HEK293 (cell line): ENCODE measurements at regions not wholly inside any gene's neighbourhood (a gene's known extent, or its start where the extent isn't known, plus 50 kb on each side); places are given as distances from the start of the nearest gene placed in this dataset.

Experiments used
- CTCF ChIA-PET: fragments of 350-600 bp; formaldehyde crosslinking; extraction: SDS; loops from one replicate; lab custom pipeline; 2021; ENCODE audit warnings: antibody characterized with exemption; lab: Yijun Ruan, JAX
- POLR2A ChIA-PET: fragments of 300-600 bp; formaldehyde crosslinking; extraction: SDS; loops from one replicate; lab custom pipeline; 2020; ENCODE audit warnings: antibody characterized with exemption, inconsistent platforms; lab: Yijun Ruan, JAX
- H3K27ac ChIP-seq: fragments of 200-500 bp; sonication (Bioruptor generic); 2 replicates; pipeline ENCODE4 v1.5.1; 2014; ENCODE audit warnings: low read depth, low read length, control low read depth, inconsistent platforms; ENCODE audit errors: extremely low read depth
- H3K36me3 ChIP-seq, 2 experiments: fragments of 200-500 bp in 1 of 2; sonication (Bioruptor generic) in 1 of 2; 1 replicate in 1 of 2; 2 replicates in 1 of 2; pipeline ENCODE4 v1.5.1; 2014 to 2017; ENCODE audit warnings: inconsistent platforms in 2 of 2, low read length in 2 of 2; ENCODE audit not compliant: control insufficient read depth in 2 of 2, insufficient read depth in 1 of 2
- H3K4me1 ChIP-seq: fragments of 200-500 bp; sonication (Bioruptor generic); 2 replicates; pipeline ENCODE4 v1.5.1; 2014; ENCODE audit warnings: mild to moderate bottlenecking, low read length, inconsistent platforms; ENCODE audit not compliant: control insufficient read depth, insufficient read depth
- H3K4me3 ChIP-seq: 2 replicates; pipeline ENCODE4 v1.5.1; 2011; ENCODE audit warnings: low read depth, mild to moderate bottlenecking, control low read depth, low read length, moderate library complexity
- H3K9me3 ChIP-seq: fragments of 200-500 bp; sonication (Bioruptor generic); 2 replicates; pipeline ENCODE4 v1.5.1; 2014; ENCODE audit warnings: low read depth, low read length, inconsistent platforms; ENCODE audit not compliant: control insufficient read depth, insufficient read depth
- FEZF1 ChIP-seq: fragments of 450-650 bp; formaldehyde crosslinking; IDR thresholded peaks from 2 replicates; pipeline ENCODE4 v1.5.1; 2016; ENCODE audit warnings: missing biosample characterization, missing genetic modification characterization
- MYNN ChIP-seq: fragments of 450-650 bp; formaldehyde crosslinking; IDR thresholded peaks from 2 replicates; pipeline ENCODE4 v1.5.1; 2016; ENCODE audit warnings: missing biosample characterization, missing genetic modification characterization, borderline replicate concordance
- OVOL3 ChIP-seq: fragments of 450-650 bp; formaldehyde crosslinking; IDR thresholded peaks from 2 replicates; pipeline ENCODE4 v1.5.1; 2016; ENCODE audit warnings: missing biosample characterization, missing genetic modification characterization
- RBAK ChIP-seq: fragments of 450-650 bp; formaldehyde crosslinking; IDR thresholded peaks from 2 replicates; pipeline ENCODE4 v1.5.1; 2016; ENCODE audit warnings: missing biosample characterization, missing genetic modification characterization
- SP2 ChIP-seq: fragments of 450-650 bp; formaldehyde crosslinking; IDR thresholded peaks from 2 replicates; pipeline ENCODE4 v1.5.1; 2016; ENCODE audit warnings: missing biosample characterization, missing genetic modification characterization
- ZFP37 ChIP-seq: fragments of 450-650 bp; formaldehyde crosslinking; IDR thresholded peaks from 2 replicates; pipeline ENCODE4 v1.5.1; 2016; ENCODE audit warnings: missing biosample characterization, missing genetic modification characterization
- ZIC2 ChIP-seq: fragments of 450-650 bp; formaldehyde crosslinking; IDR thresholded peaks from 2 replicates; pipeline ENCODE4 v1.5.1; 2016; ENCODE audit warnings: missing biosample characterization, missing genetic modification characterization
- ZNF157 ChIP-seq: fragments of 450-650 bp; formaldehyde crosslinking; IDR thresholded peaks from 2 replicates; pipeline ENCODE4 v1.5.1; 2016; ENCODE audit warnings: missing biosample characterization, missing genetic modification characterization
- ZNF2 ChIP-seq: fragments of 450-650 bp; formaldehyde crosslinking; IDR thresholded peaks from 2 replicates; pipeline ENCODE4 v1.5.1; 2016; ENCODE audit warnings: missing biosample characterization, missing genetic modification characterization
- ZNF24 ChIP-seq: fragments of 450-650 bp; formaldehyde crosslinking; IDR thresholded peaks from 2 replicates; pipeline ENCODE4 v1.5.1; 2016; ENCODE audit warnings: missing biosample characterization, missing genetic modification characterization
- ZNF26 ChIP-seq: fragments of 450-650 bp; formaldehyde crosslinking; IDR thresholded peaks from 2 replicates; pipeline ENCODE4 v1.5.1; 2016; ENCODE audit warnings: missing biosample characterization, missing genetic modification characterization
- ZNF292 ChIP-seq: fragments of 450-650 bp; formaldehyde crosslinking; IDR thresholded peaks from 2 replicates; pipeline ENCODE4 v1.5.1; 2016; ENCODE audit warnings: low read depth, missing biosample characterization, missing genetic modification characterization, borderline replicate concordance
- ZNF391 ChIP-seq: fragments of 450-650 bp; formaldehyde crosslinking; IDR thresholded peaks from 2 replicates; pipeline ENCODE4 v1.5.1; 2016; ENCODE audit warnings: low read depth, missing biosample characterization, missing genetic modification characterization, borderline replicate concordance
- ZNF416 ChIP-seq: fragments of 450-650 bp; formaldehyde crosslinking; IDR thresholded peaks from 2 replicates; pipeline ENCODE4 v1.5.1; 2016; ENCODE audit warnings: missing biosample characterization, missing genetic modification characterization
- ZNF510 ChIP-seq: fragments of 450-650 bp; formaldehyde crosslinking; IDR thresholded peaks from 2 replicates; pipeline ENCODE4 v1.5.1; 2018; ENCODE audit warnings: mild to moderate bottlenecking, missing genetic modification characterization, missing biosample characterization; ENCODE audit not compliant: insufficient replicate concordance
- ZNF518A ChIP-seq: fragments of 450-650 bp; formaldehyde crosslinking; conservative IDR thresholded peaks from 2 replicates; pipeline ENCODE4 v1.5.1; 2016; ENCODE audit warnings: low read depth, missing biosample characterization, missing genetic modification characterization
- ZNF529 ChIP-seq: fragments of 450-650 bp; formaldehyde crosslinking; IDR thresholded peaks from 2 replicates; pipeline ENCODE4 v1.5.1; 2017; ENCODE audit warnings: missing genetic modification characterization, missing biosample characterization; ENCODE audit not compliant: insufficient replicate concordance
- ZNF670 ChIP-seq: fragments of 450-650 bp; formaldehyde crosslinking; IDR thresholded peaks from 2 replicates; pipeline ENCODE4 v1.5.1; 2016; ENCODE audit warnings: missing biosample characterization, missing genetic modification characterization, low read depth
- ZSCAN4 ChIP-seq: fragments of 450-650 bp; formaldehyde crosslinking; IDR thresholded peaks from 2 replicates; pipeline ENCODE4 v1.5.1; 2017; ENCODE audit warnings: missing biosample characterization, missing genetic modification characterization
- TF ChIP-seq, protein P1 (sequence below): fragments of 450-650 bp; formaldehyde crosslinking; IDR thresholded peaks from 2 replicates; pipeline ENCODE4 v1.5.0; 2017; ENCODE audit warnings: missing biosample characterization, missing genetic modification characterization, borderline replicate concordance

GRCh38 chr4:24704149-24704548, 91.2 kb upstream of the SOD3 start (continued):
- TF ChIP-seq, protein P1, sequence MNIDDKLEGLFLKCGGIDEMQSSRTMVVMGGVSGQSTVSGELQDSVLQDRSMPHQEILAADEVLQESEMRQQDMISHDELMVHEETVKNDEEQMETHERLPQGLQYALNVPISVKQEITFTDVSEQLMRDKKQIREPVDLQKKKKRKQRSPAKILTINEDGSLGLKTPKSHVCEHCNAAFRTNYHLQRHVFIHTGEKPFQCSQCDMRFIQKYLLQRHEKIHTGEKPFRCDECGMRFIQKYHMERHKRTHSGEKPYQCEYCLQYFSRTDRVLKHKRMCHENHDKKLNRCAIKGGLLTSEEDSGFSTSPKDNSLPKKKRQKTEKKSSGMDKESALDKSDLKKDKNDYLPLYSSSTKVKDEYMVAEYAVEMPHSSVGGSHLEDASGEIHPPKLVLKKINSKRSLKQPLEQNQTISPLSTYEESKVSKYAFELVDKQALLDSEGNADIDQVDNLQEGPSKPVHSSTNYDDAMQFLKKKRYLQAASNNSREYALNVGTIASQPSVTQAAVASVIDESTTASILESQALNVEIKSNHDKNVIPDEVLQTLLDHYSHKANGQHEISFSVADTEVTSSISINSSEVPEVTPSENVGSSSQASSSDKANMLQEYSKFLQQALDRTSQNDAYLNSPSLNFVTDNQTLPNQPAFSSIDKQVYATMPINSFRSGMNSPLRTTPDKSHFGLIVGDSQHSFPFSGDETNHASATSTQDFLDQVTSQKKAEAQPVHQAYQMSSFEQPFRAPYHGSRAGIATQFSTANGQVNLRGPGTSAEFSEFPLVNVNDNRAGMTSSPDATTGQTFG (tag by site-specific recombination): no peak
- TF ChIP-seq, all 188 proteins: peak for 0

DNA sequence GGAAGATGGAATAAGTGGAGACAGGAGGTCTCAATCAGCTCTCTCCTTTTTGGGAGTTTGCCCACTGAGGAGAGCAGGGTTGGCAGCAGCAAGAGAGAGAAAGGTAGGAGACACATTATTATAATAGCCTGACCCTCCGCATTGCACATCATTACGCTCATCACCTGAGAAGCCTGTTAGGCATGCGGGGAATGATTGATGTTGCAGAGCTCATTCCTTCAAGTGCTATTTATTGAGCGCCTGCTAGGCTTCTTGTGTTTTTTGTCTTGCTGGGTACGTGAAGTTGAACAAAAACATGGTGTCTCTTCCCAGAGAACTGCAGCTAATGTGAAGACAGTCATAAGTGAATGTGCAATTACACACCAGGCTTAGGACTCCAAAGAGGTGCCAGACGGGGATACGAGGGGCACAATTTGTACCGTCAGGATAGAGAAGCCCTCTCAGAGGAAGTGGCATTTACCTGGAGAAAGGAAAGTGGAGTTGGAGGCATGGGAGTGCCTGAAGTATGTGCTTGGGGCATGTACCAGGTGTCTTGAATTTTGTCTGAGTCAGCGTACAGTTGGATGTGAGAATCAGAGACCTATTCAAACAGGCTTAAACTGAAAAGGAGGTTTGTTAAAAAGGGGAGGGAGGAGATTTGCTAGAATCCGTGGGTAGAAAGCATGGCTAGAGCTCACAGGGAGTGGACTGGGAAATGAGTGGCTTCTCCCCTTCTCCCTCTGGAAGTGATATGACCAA, 90.2 kb upstream of the SOD3 start:
- CTCF ChIA-PET: interaction anchor here (0.6 kb wide), 1 partner anchor 416 kb away, joined by 3 read pairs; no protein-coding TSS in a partner anchor
- H3K4me1 ChIP-seq: no peaks in the 10 kb centered on the region
- POLR2A ChIA-PET: no interaction called here
- no peak overlapping the region for H3K4me3 ChIP-seq
- no peak overlapping the region for H3K27ac ChIP-seq
- H3K36me3 ChIP-seq: no peaks in the 10 kb centered on the region
- no peaks in the 10 kb centered on the region for H3K9me3 ChIP-seq
- no peak for TF ChIP-seq ZNF24 (tag by site-specific recombination)
- no peak for TF ChIP-seq ZIC2 (tag by site-specific recombination)
- no peak for TF ChIP-seq OVOL3 (tag by site-specific recombination)
- no peak for TF ChIP-seq SP2 (tag by site-specific recombination)
- no peak for TF ChIP-seq ZSCAN4 (tag by site-specific recombination)

DNA sequence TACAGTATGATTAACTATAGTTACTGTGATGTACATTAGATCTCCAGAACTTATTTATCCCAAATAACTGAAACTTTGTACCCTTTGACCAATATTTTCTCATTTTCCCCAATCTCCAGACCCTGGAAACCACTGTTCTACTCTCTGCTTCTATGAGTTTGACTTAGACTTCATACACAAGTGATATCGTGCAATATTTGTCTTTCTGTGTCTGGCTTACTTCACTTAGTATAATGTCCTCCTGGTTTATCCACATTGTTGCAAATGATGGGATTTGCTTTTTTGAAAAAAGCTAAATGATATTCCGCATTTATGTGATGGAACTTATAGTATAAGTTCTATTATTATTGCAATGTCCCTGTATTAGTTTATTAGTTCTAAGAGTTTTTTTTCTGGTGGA, 81.8 kb upstream of the SOD3 start:
- Histone ChIP-seq H3K4me3 (no peak overlapping the region), H3K9me3 (no peaks in the 10 kb centered on the region), H3K4me1 (no peaks in the 10 kb centered on the region), H3K36me3 (no peaks in the 10 kb centered on the region), H3K27ac (no peak overlapping the region)
- ChIA-PET POLR2A (no interaction called here), CTCF (no interaction called here)
- no peak for TF ChIP-seq ZFP37 (tag by site-specific recombination)
- TF ChIP-seq FEZF1 (tag by site-specific recombination): no peak
- no peak for TF ChIP-seq ZNF510 (tag by site-specific recombination)
- no peak for TF ChIP-seq ZNF529
- no peak for TF ChIP-seq ZNF157 (tag by site-specific recombination)
- TF ChIP-seq ZNF2 (tag by site-specific recombination): no peak
- TF ChIP-seq ZNF670 (tag by site-specific recombination): no peak

GRCh38 chr4:24719615-24720014, 75.8 kb upstream of the SOD3 start:
- Histone ChIP-seq H3K9me3 (no peaks in the 10 kb centered on the region), H3K4me3 (no peak overlapping the region), H3K4me1 (no peaks in the 10 kb centered on the region), H3K36me3 (no peaks in the 10 kb centered on the region), H3K27ac (no peak overlapping the region)
- POLR2A ChIA-PET: no interaction called here
- CTCF ChIA-PET: no interaction called here
- no peak for TF ChIP-seq ZNF26 (tag by site-specific recombination)
- TF ChIP-seq ZNF518A (tag by site-specific recombination): no peak
- TF ChIP-seq ZNF391 (tag by site-specific recombination): no peak
- TF ChIP-seq RBAK (tag by site-specific recombination): no peak
- TF ChIP-seq MYNN (tag by site-specific recombination): no peak
- TF ChIP-seq ZNF292 (tag by site-specific recombination): no peak
- no peak for TF ChIP-seq ZNF416 (tag by site-specific recombination)
